RWPE2 (cell line): ENCODE measurements at regions not wholly inside any gene's neighbourhood (a gene's known extent, or its start where the extent isn't known, plus 50 kb on each side); places are given as distances from the start of the nearest gene placed in this dataset.

Source experiments
- ATAC-seq: fragments of 200-7000 bp; cut with Tn5 transposase; 3 replicates; pipeline ENCODE4 v1.9.1; 2021; ENCODE audit warnings: low read depth
- DNase-seq: peaks from one replicate; pipeline ENCODE4 v3.0.0-alpha.2; 2020; ENCODE audit warnings: low spot score
- H3K27ac ChIP-seq: fragments of 450-650 bp; 2 replicates; pipeline ENCODE4 v1.5.1; 2017; ENCODE audit warnings: mild to moderate bottlenecking; ENCODE audit not compliant: poor library complexity, severe bottlenecking
- H3K27me3 ChIP-seq: fragments of 250-450 bp; sonication (Bioruptor Pico); 2 replicates; pipeline ENCODE4 v1.5.1; 2021; ENCODE audit warnings: mild to moderate bottlenecking, moderate library complexity; ENCODE audit not compliant: insufficient read depth, poor library complexity, severe bottlenecking
- H3K36me3 ChIP-seq: fragments of 250-450 bp; sonication (Bioruptor Pico); 2 replicates; pipeline ENCODE4 v1.5.1; 2020; ENCODE audit warnings: low read depth, mild to moderate bottlenecking, moderate library complexity
- H3K4me1 ChIP-seq: fragments of 250-450 bp; sonication (Bioruptor Pico); 2 replicates; pipeline ENCODE4 v1.5.1; 2021; ENCODE audit warnings: mild to moderate bottlenecking, moderate library complexity; ENCODE audit not compliant: insufficient read depth, poor library complexity, severe bottlenecking
- H3K4me3 ChIP-seq: fragments of 250-450 bp; sonication (Bioruptor Pico); 2 replicates; pipeline ENCODE4 v1.5.1; 2021; ENCODE audit warnings: mild to moderate bottlenecking, moderate library complexity; ENCODE audit not compliant: severe bottlenecking
- H3K9me3 ChIP-seq: fragments of 250-450 bp; sonication (Bioruptor Pico); 2 replicates; pipeline ENCODE4 v1.5.1; 2021; ENCODE audit warnings: mild to moderate bottlenecking, moderate library complexity; ENCODE audit not compliant: severe bottlenecking
- CTCF ChIP-seq: fragments of 450-650 bp; IDR thresholded peaks from one replicate; pipeline ENCODE4 v1.5.1; 2017; ENCODE audit warnings: mild to moderate bottlenecking, moderate library complexity; ENCODE audit not compliant: poor library complexity, severe bottlenecking

GRCh38 chr5:74184649-74185048 lies 455.9 kb downstream of the ENC1 start:
- DNase-seq (no peak), ATAC-seq (no peak)
- Histone ChIP-seq H3K4me1 (no peaks in the 10 kb centered on the region), H3K27ac (no peak overlapping the region), H3K4me3 (no peak overlapping the region), H3K9me3 (no peaks in the 10 kb centered on the region), H3K36me3 (no peaks in the 10 kb centered on the region), H3K27me3 (no peaks in the 10 kb centered on the region)
- TF ChIP-seq CTCF: no peak

GRCh38 chr5:74183041-74183440 lies 457.5 kb downstream of the ENC1 start:
- Histone ChIP-seq H3K4me1 (no peaks in the 10 kb centered on the region), H3K27me3 (no peaks in the 10 kb centered on the region), H3K27ac (no peak overlapping the region), H3K4me3 (no peak overlapping the region), H3K9me3 (no peaks in the 10 kb centered on the region), H3K36me3 (no peaks in the 10 kb centered on the region)
- no peak for TF ChIP-seq CTCF
- ATAC-seq (peak; percentile 44; the same call in 1 of the 3 replicates), DNase-seq (no peak)

GRCh38 chr5:74182603-74183002 lies 457.9 kb downstream of the ENC1 start:
- Histone ChIP-seq H3K36me3 (no peaks in the 10 kb centered on the region), H3K4me1 (no peaks in the 10 kb centered on the region), H3K27ac (no peak overlapping the region), H3K9me3 (no peaks in the 10 kb centered on the region), H3K27me3 (no peaks in the 10 kb centered on the region), H3K4me3 (no peak overlapping the region)
- no peak for TF ChIP-seq CTCF
- no peak for DNase-seq
- no peak for ATAC-seq

GRCh38 chr5:74179701-74180100 lies 460.8 kb downstream of the ENC1 start:
- Histone ChIP-seq H3K27ac (no peak overlapping the region), H3K9me3 (no peaks in the 10 kb centered on the region), H3K4me1 (no peaks in the 10 kb centered on the region), H3K27me3 (no peaks in the 10 kb centered on the region), H3K36me3 (no peaks in the 10 kb centered on the region), H3K4me3 (no peak overlapping the region)
- DNase-seq: no peak
- no peak for TF ChIP-seq CTCF
- no peak for ATAC-seq

GRCh38 chr5:74179179-74179578 lies 461.3 kb downstream of the ENC1 start:
- H3K9me3 ChIP-seq: no peaks in the 10 kb centered on the region
- H3K27ac ChIP-seq: no peak overlapping the region
- H3K4me1 ChIP-seq: no peaks in the 10 kb centered on the region
- no peak for DNase-seq
- no peak overlapping the region for H3K4me3 ChIP-seq
- no peak for TF ChIP-seq CTCF
- H3K27me3 ChIP-seq: no peaks in the 10 kb centered on the region
- peak; percentile 17; the same call in 1 of the 3 replicates for ATAC-seq
- no peaks in the 10 kb centered on the region for H3K36me3 ChIP-seq
